ENCODE measurements at regions not wholly inside any gene's neighbourhood (a gene's known extent, or its start where the extent isn't known, plus 50 kb on each side); places are given as distances from the start of the nearest gene placed in this dataset.

DNA sequence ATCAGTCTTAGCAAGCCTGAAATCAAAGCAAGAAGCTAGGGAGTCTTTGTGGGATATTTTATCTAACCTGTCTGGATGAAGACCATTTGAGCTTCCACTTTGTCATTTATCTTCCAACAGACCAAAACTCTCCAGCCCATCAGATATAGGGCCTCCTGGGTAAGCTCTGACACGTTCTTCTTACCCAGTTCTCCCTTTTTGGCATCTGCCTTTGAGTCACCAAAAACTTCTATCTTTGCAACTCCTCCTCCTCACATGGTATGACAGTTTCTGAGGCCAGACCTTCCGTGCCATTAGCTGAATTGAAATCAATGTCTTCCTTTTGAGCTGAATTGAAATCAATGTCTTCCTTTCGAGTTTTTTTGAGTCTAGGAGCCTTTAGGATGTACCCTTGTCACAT lies 156.6 kb upstream of the SPRY4 start:
- Mint-ChIP-seq H3K4me1 (peaks cover 2% of the 10 kb centered on the region), H3K4me3 (no peak overlapping the region), H3K27me3 (ENCODE audit: insufficient read depth, low read depth, poor library complexity) (peaks cover 2% of the 10 kb centered on the region), H3K9me3 (peaks cover 30% of the 10 kb centered on the region), H3K36me3 (ENCODE audit: low read depth) (peaks cover 29% of the 10 kb centered on the region), H3K27ac (no peak overlapping the region)
- TF ChIP-seq, protein P1, sequence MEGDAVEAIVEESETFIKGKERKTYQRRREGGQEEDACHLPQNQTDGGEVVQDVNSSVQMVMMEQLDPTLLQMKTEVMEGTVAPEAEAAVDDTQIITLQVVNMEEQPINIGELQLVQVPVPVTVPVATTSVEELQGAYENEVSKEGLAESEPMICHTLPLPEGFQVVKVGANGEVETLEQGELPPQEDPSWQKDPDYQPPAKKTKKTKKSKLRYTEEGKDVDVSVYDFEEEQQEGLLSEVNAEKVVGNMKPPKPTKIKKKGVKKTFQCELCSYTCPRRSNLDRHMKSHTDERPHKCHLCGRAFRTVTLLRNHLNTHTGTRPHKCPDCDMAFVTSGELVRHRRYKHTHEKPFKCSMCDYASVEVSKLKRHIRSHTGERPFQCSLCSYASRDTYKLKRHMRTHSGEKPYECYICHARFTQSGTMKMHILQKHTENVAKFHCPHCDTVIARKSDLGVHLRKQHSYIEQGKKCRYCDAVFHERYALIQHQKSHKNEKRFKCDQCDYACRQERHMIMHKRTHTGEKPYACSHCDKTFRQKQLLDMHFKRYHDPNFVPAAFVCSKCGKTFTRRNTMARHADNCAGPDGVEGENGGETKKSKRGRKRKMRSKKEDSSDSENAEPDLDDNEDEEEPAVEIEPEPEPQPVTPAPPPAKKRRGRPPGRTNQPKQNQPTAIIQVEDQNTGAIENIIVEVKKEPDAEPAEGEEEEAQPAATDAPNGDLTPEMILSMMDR (conservative IDR thresholded peaks at IDR 0.05; ENCODE audit: low read depth in 2 of 2) = no peak
- TF ChIP-seq ZNF114 (CRISPR knock-in tag; IDR thresholded peaks at IDR 0.05) (no peak), POLR2AphosphoS5 (IDR thresholded peaks at IDR 0.05; ENCODE audit: low read depth) (no peak)
- no peak overlapping the region for H3K4me2 ChIP-seq
- no peaks in the 10 kb centered on the region for H3F3A ChIP-seq (replicated peaks; ENCODE audit: low read depth)
- 0 out of 2 replicates have a peak, but pooled peaks cover 2% of the 10 kb centered on the region for H3K4me1 ChIP-seq (ENCODE audit: insufficient read depth)
- H3K27me3 ChIP-seq (ENCODE audit: insufficient read depth) = no peaks in the 10 kb centered on the region
- H3K36me3 ChIP-seq (ENCODE audit: insufficient read depth) = 0 out of 2 replicates have a peak, but pooled peaks cover 4% of the 10 kb centered on the region
- H3K9me2 ChIP-seq (ENCODE audit: insufficient read depth) = peaks cover 20% of the 10 kb centered on the region
- H2AFZ ChIP-seq = no peak overlapping the region
- ATAC-seq = no peak
- no peak for DNase-seq (ENCODE audit: low spot score)
- no peaks in the 10 kb centered on the region for H3K79me2 ChIP-seq (replicated peaks; ENCODE audit: insufficient read depth)
- H3K27ac ChIP-seq (ENCODE audit: low read depth) = no peak overlapping the region
- no peaks in the 10 kb centered on the region for H4K20me1 ChIP-seq (replicated peaks; ENCODE audit: insufficient read depth)
- H3K4me3 ChIP-seq = no peak overlapping the region

- peaks cover 14% of the 10 kb centered on the region; the same call in 1 of the 2 replicates for H3K9me2 ChIP-seq (ENCODE audit: insufficient read depth)
- H3F3A ChIP-seq (replicated peaks; ENCODE audit: low read depth) = no peaks in the 10 kb centered on the region
- DNase-seq (ENCODE audit: low spot score) (no peak), ATAC-seq (no peak)
- peaks cover 3% of the 10 kb centered on the region for H3K27me3 Mint-ChIP-seq (ENCODE audit: insufficient read depth, low read depth, poor library complexity)
- peaks cover 17% of the 10 kb centered on the region for H3K4me1 Mint-ChIP-seq
- H2AFZ ChIP-seq = no peak overlapping the region
- H3K4me3 ChIP-seq = no peak overlapping the region
- H3K36me3 ChIP-seq (ENCODE audit: insufficient read depth) = 0 out of 2 replicates have a peak, but pooled peaks cover 4% of the 10 kb centered on the region
- no peak overlapping the region for H3K4me2 ChIP-seq
- H3K36me3 Mint-ChIP-seq (ENCODE audit: low read depth) = peaks cover 22% of the 10 kb centered on the region
- no peak for TF ChIP-seq JUNB (IDR thresholded peaks at IDR 0.05; ENCODE audit: unreplicated experiment)
- TF ChIP-seq, protein P1 (conservative IDR thresholded peaks at IDR 0.05; ENCODE audit: low read depth in 2 of 2) = no peak
- no peak for TF ChIP-seq ZNF331 (CRISPR knock-in tag; IDR thresholded peaks at IDR 0.05; ENCODE audit: low read depth)
- no peak for TF ChIP-seq EZH2 (IDR thresholded peaks at IDR 0.05; ENCODE audit: low read depth, unreplicated experiment)
- TF ChIP-seq, protein P2, sequence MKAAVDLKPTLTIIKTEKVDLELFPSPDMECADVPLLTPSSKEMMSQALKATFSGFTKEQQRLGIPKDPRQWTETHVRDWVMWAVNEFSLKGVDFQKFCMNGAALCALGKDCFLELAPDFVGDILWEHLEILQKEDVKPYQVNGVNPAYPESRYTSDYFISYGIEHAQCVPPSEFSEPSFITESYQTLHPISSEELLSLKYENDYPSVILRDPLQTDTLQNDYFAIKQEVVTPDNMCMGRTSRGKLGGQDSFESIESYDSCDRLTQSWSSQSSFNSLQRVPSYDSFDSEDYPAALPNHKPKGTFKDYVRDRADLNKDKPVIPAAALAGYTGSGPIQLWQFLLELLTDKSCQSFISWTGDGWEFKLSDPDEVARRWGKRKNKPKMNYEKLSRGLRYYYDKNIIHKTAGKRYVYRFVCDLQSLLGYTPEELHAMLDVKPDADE (IDR thresholded peaks at IDR 0.05) = no peak
- no peak for TF ChIP-seq EZH2phosphoT487 (IDR thresholded peaks at IDR 0.05; ENCODE audit: unreplicated experiment)
- no peaks in the 10 kb centered on the region for H3K79me2 ChIP-seq (replicated peaks; ENCODE audit: insufficient read depth)
- H3K4me1 ChIP-seq (ENCODE audit: insufficient read depth) = peaks cover 16% of the 10 kb centered on the region
- no peak overlapping the region for H3K27ac Mint-ChIP-seq
- H3K27me3 ChIP-seq (ENCODE audit: insufficient read depth) = no peaks in the 10 kb centered on the region
- H4K20me1 ChIP-seq (replicated peaks; ENCODE audit: insufficient read depth) = no peaks in the 10 kb centered on the region
- H3K9me3 Mint-ChIP-seq = peaks cover 24% of the 10 kb centered on the region
- no peak overlapping the region for H3K4me3 Mint-ChIP-seq
- no peak overlapping the region for H3K27ac ChIP-seq (ENCODE audit: low read depth)
Observed at GRCh38 chr5:142479854-142480519, 155.2 kb upstream of the SPRY4 start.
